PC-9 (cell line): ENCODE measurements at regions not wholly inside any gene's neighbourhood (a gene's known extent, or its start where the extent isn't known, plus 50 kb on each side); places are given as distances from the start of the nearest gene placed in this dataset.

Source experiments
- BruUV-seq: library from RNA; stranded (reverse); fragments of 400-500 nt; replicated peaks from 2 replicates; lab custom pipeline; 2021; lab: Mats Ljungman, UMichigan
- CTCF ChIA-PET: fragments of 300-600 bp; sonication (Branson Sonifier 250); formaldehyde crosslinking; loops from one replicate; lab custom pipeline; 2022; ENCODE audit warnings: antibody characterized with exemption; lab: Charles Lee
- POLR2A ChIA-PET: fragments of 300-600 bp; sonication (Branson Sonifier 250); formaldehyde crosslinking; loops from one replicate; lab custom pipeline; 2022; ENCODE audit warnings: antibody characterized with exemption; ENCODE audit not compliant: unreplicated experiment; lab: Charles Lee
- DNase-seq, 2 experiments: peaks; one replicate each; pipeline versions ENCODE4 v3.0.0 to v3.0.0-alpha.2; 2015 to 2022; ENCODE audit warnings: mixed read lengths in 1 of 2
- H2AFZ ChIP-seq: fragments of 200-600 bp; sonication (generic); 2 replicates; pipeline ENCODE4 v1.8.1; 2017; ENCODE audit warnings: antibody characterized with exemption
- H3F3A ChIP-seq: fragments of 200-600 bp; sonication (generic); 2 replicates; pipeline ENCODE4 v1.8.1; 2017; ENCODE audit warnings: antibody characterized with exemption, mild to moderate bottlenecking, low read depth; ENCODE audit not compliant: insufficient read depth
- H3K27ac ChIP-seq: fragments of 200-600 bp; sonication (generic); 2 replicates; pipeline ENCODE4 v1.6.1; 2016; ENCODE audit warnings: mixed run types
- H3K27me3 ChIP-seq: fragments of 200-600 bp; sonication (generic); 2 replicates; pipeline ENCODE4 v1.6.1; 2016; ENCODE audit warnings: low read depth, mixed run types; ENCODE audit not compliant: insufficient read depth
- H3K36me3 ChIP-seq: fragments of 200-600 bp; sonication (generic); 2 replicates; pipeline ENCODE4 v1.6.1; 2016; ENCODE audit warnings: low read depth, mixed run types
- H3K4me1 ChIP-seq: fragments of 200-600 bp; sonication (generic); replicated peaks from 2 replicates; pipeline ENCODE4 v1.6.1; 2016; ENCODE audit warnings: mixed run types; ENCODE audit not compliant: insufficient read depth
- H3K4me2 ChIP-seq: fragments of 200-600 bp; sonication (generic); 2 replicates; pipeline ENCODE4 v1.6.1; 2017; ENCODE audit warnings: mixed run types
- H3K4me3 ChIP-seq: fragments of 200-600 bp; sonication (generic); 2 replicates; pipeline ENCODE4 v1.6.1; 2016; ENCODE audit warnings: mixed run types
- H3K79me2 ChIP-seq: fragments of 200-600 bp; sonication (generic); 2 replicates; pipeline ENCODE4 v1.6.1; 2017; ENCODE audit warnings: low read depth, mixed run types
- H3K9me2 ChIP-seq: fragments of 200-600 bp; sonication (generic); 2 replicates; pipeline ENCODE4 v1.8.1; 2017; ENCODE audit warnings: mild to moderate bottlenecking; ENCODE audit not compliant: insufficient read depth
- H3K9me3 ChIP-seq: fragments of 200-600 bp; sonication (generic); 2 replicates; pipeline ENCODE4 v1.8.1; 2016; ENCODE audit warnings: low read depth; ENCODE audit not compliant: insufficient read depth
- H4K20me1 ChIP-seq: fragments of 200-600 bp; sonication (generic); 2 replicates; pipeline ENCODE4 v1.8.1; 2017; ENCODE audit not compliant: insufficient read depth
- CTCF ChIP-seq: fragments of 200-600 bp; sonication (generic); conservative IDR thresholded peaks from 2 replicates; pipeline ENCODE4 v1.6.1; 2017; ENCODE audit warnings: mixed run types, antibody characterized with exemption, mild to moderate bottlenecking, moderate library complexity
- EZH2 ChIP-seq: fragments of 200-600 bp; sonication (generic); IDR thresholded peaks from 2 replicates; pipeline ENCODE4 v1.8.0; 2017; ENCODE audit warnings: antibody characterized with exemption, low read depth
- intact Hi-C: fragments of 100-400 bp; cut with micrococcal nuclease; formaldehyde crosslinking; loops from one replicate; pipeline ENCODE4 v1.10.0; 2022; ENCODE audit not compliant: unreplicated experiment

DNA sequence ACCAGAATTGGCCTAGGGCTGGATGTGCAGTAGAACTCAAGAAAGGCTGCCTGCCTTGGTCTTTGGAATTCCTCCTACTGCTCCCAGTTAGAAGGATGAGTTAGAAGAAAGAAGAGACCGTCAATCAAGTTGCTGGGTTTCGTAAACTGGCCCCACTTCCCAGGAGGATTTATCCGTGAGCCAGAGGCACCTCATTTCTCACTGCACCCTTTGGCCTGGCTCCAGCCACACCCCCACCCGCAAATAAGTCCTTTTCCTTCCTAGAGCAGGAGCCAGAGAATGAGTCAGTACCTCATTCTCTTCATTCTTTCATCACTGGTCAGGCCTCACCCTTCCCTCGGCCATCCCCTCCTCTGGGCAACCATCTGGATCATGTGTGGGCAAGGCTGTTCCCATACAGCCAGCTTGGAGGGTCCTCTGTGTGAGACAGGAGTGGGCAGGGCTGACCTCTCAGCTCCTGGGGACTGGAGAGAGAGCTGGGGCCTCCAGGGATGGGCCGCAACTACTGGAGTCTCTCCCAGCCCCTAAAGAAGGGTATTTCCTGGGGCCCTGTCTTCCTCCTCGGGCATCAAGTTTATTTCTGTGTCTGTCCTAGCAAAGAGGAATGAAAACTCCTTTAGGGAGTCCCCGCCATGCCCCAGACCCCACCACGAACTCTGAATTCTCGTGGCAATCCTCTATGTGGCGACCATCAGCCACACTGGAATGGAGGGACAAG is 87.2 kb upstream of the DUSP5 start:
- CTCF ChIA-PET: interaction anchor here (1.1 kb wide), 1 partner anchor 56 kb away, joined by 3 read pairs; no protein-coding TSS in a partner anchor
- no peak overlapping the region for H2AFZ ChIP-seq
- DNase-seq: peak; percentile 89 to 96

DNA sequence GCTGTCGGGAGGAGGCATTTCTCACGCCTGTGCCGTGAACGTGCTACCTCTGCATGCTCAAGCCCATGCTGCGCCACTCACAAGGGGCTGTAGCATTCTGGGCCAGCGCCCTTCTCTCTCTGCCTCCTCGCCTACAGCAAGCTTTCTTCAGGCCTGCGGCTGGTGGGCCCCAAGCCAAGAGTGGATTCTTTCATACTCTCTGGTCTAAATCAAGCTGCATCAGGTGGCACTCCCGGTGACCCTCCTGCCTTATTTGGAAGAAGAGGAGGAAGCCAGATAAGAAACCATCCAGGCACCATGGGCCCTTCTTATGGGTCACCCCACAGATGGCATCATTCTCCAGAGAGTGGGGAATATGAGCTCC is 86.7 kb upstream of the DUSP5 start:
- Histone ChIP-seq H3K4me2 (peak overlapping the region; percentile 75), H3K9me2 (no peaks in the 10 kb centered on the region), H3K27ac (peak overlapping the region; percentile 100), H2AFZ (no peak overlapping the region), H3K36me3 (no peaks in the 10 kb centered on the region), H3F3A (peaks cover 60% of the 10 kb centered on the region), H3K27me3 (no peaks in the 10 kb centered on the region), H3K79me2 (peaks cover 6% of the 10 kb centered on the region), H3K9me3 (no peaks in the 10 kb centered on the region; the same call in 1 of the 2 replicates), H4K20me1 (no peaks in the 10 kb centered on the region), H3K4me3 (no peak overlapping the region; the same call in 1 of the 2 replicates), H3K4me1 (peaks cover 90% of the 10 kb centered on the region)
- peak; percentile 85 to 86 for DNase-seq
- ChIA-PET CTCF (interaction anchor here (1.1 kb wide), 1 partner anchor 57 kb away, joined by 3 read pairs; no protein-coding TSS in a partner anchor), POLR2A (interaction anchor here (0.5 to 1.4 kb wide), 11 partner anchors 12 to 505 kb away, joined by 3 to 7 read pairs (median 4); no protein-coding TSS in a partner anchor)
- intact Hi-C loops: loop anchor here (1.0 to 5.0 kb wide), 3 partner anchors 88 to 204 kb away; partner anchors contain the start of gene MXI1
- no peak for TF ChIP-seq EZH2
- TF ChIP-seq CTCF: no peak
- BruUV-seq: TSS peak; percentile 79

More for the DNA sequence above, 87.2 kb upstream of the DUSP5 start:
- POLR2A ChIA-PET: interaction anchor here (0.6 to 1.4 kb wide), 6 partner anchors 11 to 506 kb away, joined by 3 to 5 read pairs (median 3); no protein-coding TSS in a partner anchor
- Histone ChIP-seq H3K9me3 (no peaks in the 10 kb centered on the region), H3F3A (peaks cover 60% of the 10 kb centered on the region), H3K4me1 (peaks cover 87% of the 10 kb centered on the region), H3K27ac (peak overlapping the region; percentile 100), H3K36me3 (no peaks in the 10 kb centered on the region), H3K4me2 (peak overlapping the region; percentile 75), H3K79me2 (peaks cover 6% of the 10 kb centered on the region), H3K9me2 (no peaks in the 10 kb centered on the region), H4K20me1 (no peaks in the 10 kb centered on the region), H3K4me3 (no peak overlapping the region; the same call in 1 of the 2 replicates), H3K27me3 (no peaks in the 10 kb centered on the region)
- TF ChIP-seq EZH2: no peak
- TF ChIP-seq CTCF: no peak
- intact Hi-C loops: loop anchor here (1.0 to 5.0 kb wide), 4 partner anchors 16 to 203 kb away; partner anchors contain the start of gene MXI1
- BruUV-seq: no TSS peak

DNA sequence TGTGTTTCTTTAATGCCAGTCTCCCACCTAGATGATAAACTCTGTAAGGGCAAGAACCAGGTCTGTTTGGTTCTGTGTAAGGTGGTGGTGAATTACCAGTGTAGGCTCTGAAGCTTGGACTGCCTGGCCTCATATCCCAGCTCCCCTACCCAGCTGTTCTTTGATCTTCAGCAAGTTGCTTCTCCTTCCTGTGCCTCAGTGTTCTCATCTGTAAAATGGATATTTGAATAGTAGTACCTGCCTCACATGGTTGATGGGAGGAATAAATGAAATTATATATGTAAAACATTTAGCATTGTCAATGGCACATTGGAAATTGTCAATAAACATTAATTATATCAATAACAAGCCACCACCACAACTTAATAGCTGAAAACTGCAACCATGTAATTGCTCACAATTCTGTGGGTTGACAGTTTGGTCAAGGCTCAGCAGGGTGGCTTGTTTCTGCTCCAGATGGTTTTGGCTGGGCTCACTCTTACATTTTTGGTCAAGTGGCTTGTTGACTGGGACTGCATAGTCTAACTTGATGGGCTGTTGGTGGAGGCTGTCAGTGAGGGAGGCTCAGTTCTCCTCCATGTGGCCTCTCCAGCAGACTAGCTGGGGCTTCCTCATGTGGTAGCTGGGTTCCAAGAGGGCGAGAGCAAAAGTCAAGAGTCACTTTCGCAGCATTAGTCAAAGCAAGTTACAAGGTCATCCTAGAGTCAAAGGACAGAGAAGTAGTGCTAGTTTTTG is 84.5 kb upstream of the DUSP5 start:
- no peaks in the 10 kb centered on the region for H3K27me3 ChIP-seq
- H3K9me3 ChIP-seq: no peaks in the 10 kb centered on the region; the same call in 1 of the 2 replicates
- no TSS peak for BruUV-seq
- POLR2A ChIA-PET: no interaction called here
- H3K36me3 ChIP-seq: no peaks in the 10 kb centered on the region
- CTCF ChIA-PET: no interaction called here
- H3F3A ChIP-seq: peaks cover 52% of the 10 kb centered on the region
- H2AFZ ChIP-seq: no peak overlapping the region
- H3K4me1 ChIP-seq: peaks cover 82% of the 10 kb centered on the region
- intact Hi-C loops: loop anchor here (5.0 kb wide), 2 partner anchors 134 to 206 kb away; partner anchors contain the start of gene MXI1
- peak overlapping the region; percentile 100 for H3K27ac ChIP-seq
- H3K4me3 ChIP-seq: no peak overlapping the region
- no peaks in the 10 kb centered on the region; the same call in 1 of the 2 replicates for H3K79me2 ChIP-seq
- TF ChIP-seq EZH2 (no peak), CTCF (no peak)
- H4K20me1 ChIP-seq: no peaks in the 10 kb centered on the region
- no peaks in the 10 kb centered on the region for H3K9me2 ChIP-seq
- no peak for DNase-seq
- peak overlapping the region; percentile 75 for H3K4me2 ChIP-seq
